H9 (cell line): ENCODE measurements at regions not wholly inside any gene's neighbourhood (a gene's known extent, or its start where the extent isn't known, plus 50 kb on each side); places are given as distances from the start of the nearest gene placed in this dataset.

Source experiments
- DNase-seq: peaks from one replicate; pipeline ENCODE4 v3.0.0-alpha.2; 2017
- H2AFZ ChIP-seq: one replicate; pipeline ENCODE4 v1.6.1; 2013; ENCODE audit warnings: mild to moderate bottlenecking, low read length, control low read depth, moderate library complexity
- H2AK5ac ChIP-seq: 2 replicates; pipeline ENCODE4 v1.6.1; 2013; ENCODE audit warnings: low read length, control low read depth, mixed read lengths; ENCODE audit not compliant: insufficient read length
- H2BK120ac ChIP-seq: one replicate; pipeline ENCODE4 v1.6.1; 2013; ENCODE audit warnings: low read depth, mild to moderate bottlenecking, low read length, control low read depth, inconsistent platforms; ENCODE audit not compliant: poor library complexity, severe bottlenecking
- H2BK12ac ChIP-seq: 2 replicates; pipeline ENCODE4 v1.6.1; 2013; ENCODE audit warnings: low read length, control low read depth, mixed read lengths, low read depth; ENCODE audit not compliant: insufficient read length
- H2BK15ac ChIP-seq: 2 replicates; pipeline ENCODE4 v1.6.1; 2013; ENCODE audit warnings: low read depth, low read length, control low read depth
- H2BK20ac ChIP-seq: one replicate; pipeline ENCODE4 v1.6.1; 2013; ENCODE audit warnings: low read depth, mild to moderate bottlenecking, low read length, control low read depth, inconsistent platforms; ENCODE audit not compliant: poor library complexity, severe bottlenecking
- H2BK5ac ChIP-seq: 2 replicates; pipeline ENCODE4 v1.6.1; 2013; ENCODE audit warnings: low read length, control low read depth, mixed read lengths; ENCODE audit not compliant: insufficient read length
- H3K14ac ChIP-seq: 2 replicates; pipeline ENCODE4 v1.6.1; 2013; ENCODE audit warnings: low read length, control low read depth; ENCODE audit not compliant: insufficient read depth
- H3K18ac ChIP-seq: 2 replicates; pipeline ENCODE4 v1.6.1; 2013; ENCODE audit warnings: low read depth, mild to moderate bottlenecking, mixed read lengths, low read length, control low read depth; ENCODE audit not compliant: insufficient read length
- H3K23ac ChIP-seq: 2 replicates; pipeline ENCODE4 v1.6.1; 2013; ENCODE audit warnings: low read length, control low read depth, mixed read lengths, low read depth; ENCODE audit not compliant: insufficient read length
- H3K23me2 ChIP-seq: 2 replicates; pipeline ENCODE4 v1.6.1; 2013; ENCODE audit warnings: low read depth, mild to moderate bottlenecking, mixed read lengths, low read length, control low read depth; ENCODE audit not compliant: insufficient read length, poor library complexity, severe bottlenecking
- H3K27ac ChIP-seq: 2 replicates; pipeline ENCODE4 v1.5.1; 2013; ENCODE audit warnings: low read length, control low read depth, mixed read lengths, low read depth; ENCODE audit not compliant: insufficient read length
- H3K27me3 ChIP-seq: 2 replicates; pipeline ENCODE4 v1.6.1; 2013; ENCODE audit warnings: low read length, control low read depth, inconsistent platforms; ENCODE audit not compliant: insufficient read depth
- H3K4ac ChIP-seq: 2 replicates; pipeline ENCODE4 v1.6.1; 2013; ENCODE audit warnings: low read depth, mild to moderate bottlenecking, control low read depth, inconsistent platforms, low read length, moderate library complexity
- H3K4me1 ChIP-seq: 2 replicates; pipeline ENCODE4 v1.6.1; 2013; ENCODE audit warnings: low read length, control low read depth, inconsistent platforms; ENCODE audit not compliant: insufficient read depth
- H3K4me2 ChIP-seq: 2 replicates; pipeline ENCODE4 v1.6.1; 2013; ENCODE audit warnings: low read length, control low read depth, mixed read lengths; ENCODE audit not compliant: insufficient read length, insufficient read depth
- H3K56ac ChIP-seq: 2 replicates; pipeline ENCODE4 v1.6.1; 2013; ENCODE audit warnings: low read depth, mild to moderate bottlenecking, mixed read lengths, low read length, control low read depth; ENCODE audit not compliant: insufficient read length
- H3K79me1 ChIP-seq: 2 replicates; pipeline ENCODE4 v1.6.1; 2013; ENCODE audit warnings: low read depth, mild to moderate bottlenecking, moderate library complexity, low read length, control low read depth, inconsistent platforms; ENCODE audit not compliant: insufficient read depth, poor library complexity, severe bottlenecking
- H3K79me2 ChIP-seq: 2 replicates; pipeline ENCODE4 v1.6.1; 2013; ENCODE audit warnings: low read length, control low read depth, inconsistent platforms; ENCODE audit not compliant: insufficient read depth
- H3K9ac ChIP-seq: 2 replicates; pipeline ENCODE4 v1.6.1; 2013; ENCODE audit warnings: low read length, control low read depth, mixed read lengths; ENCODE audit not compliant: insufficient read length; ENCODE audit errors: extremely low read depth
- H3K9me3 ChIP-seq: one replicate; pipeline ENCODE4 v1.6.1; 2013; ENCODE audit warnings: low read depth, low read length, inconsistent platforms; ENCODE audit not compliant: control insufficient read depth
- H3T11ph ChIP-seq: one replicate; pipeline ENCODE4 v1.6.1; 2013; ENCODE audit warnings: mild to moderate bottlenecking, low read length, control low read depth, inconsistent platforms
- H4K20me1 ChIP-seq: one replicate; pipeline ENCODE4 v1.6.1; 2013; ENCODE audit not compliant: control insufficient read depth, insufficient read length, insufficient read depth
- H4K5ac ChIP-seq: 2 replicates; pipeline ENCODE4 v1.6.1; 2013; ENCODE audit warnings: low read depth, mild to moderate bottlenecking, mixed read lengths, low read length, control low read depth; ENCODE audit not compliant: insufficient read length
- H4K8ac ChIP-seq: replicated peaks from 2 replicates; pipeline ENCODE4 v1.6.1; 2013; ENCODE audit warnings: low read length, control low read depth, mixed read lengths, low read depth; ENCODE audit not compliant: insufficient read length
- H4K91ac ChIP-seq: 2 replicates; pipeline ENCODE4 v1.6.1; 2013; ENCODE audit warnings: low read depth, mild to moderate bottlenecking, moderate library complexity, mixed read lengths, low read length, control low read depth; ENCODE audit not compliant: insufficient read length
- H3K27ac Mint-ChIP-seq, 3 experiments: 2 replicates in 2 of 3; 3 replicates in 1 of 3; pipeline ENCODE4 v1.8.0; 2020 to 2021; ENCODE audit warnings: mixed read lengths in 3 of 3, mild to moderate bottlenecking in 1 of 3, moderate library complexity in 1 of 3
- H3K27me3 Mint-ChIP-seq: 2 replicates; pipeline ENCODE4 v1.8.0; 2021; ENCODE audit warnings: low read depth, mild to moderate bottlenecking, moderate library complexity, mixed read lengths
- H3K36me3 Mint-ChIP-seq, 3 experiments: 2 replicates in 2 of 3; 3 replicates in 1 of 3; pipeline ENCODE4 v1.8.0; 2020 to 2021; ENCODE audit warnings: low read depth in 3 of 3, mixed read lengths in 3 of 3; ENCODE audit not compliant: insufficient read depth in 1 of 3
- H3K4me1 Mint-ChIP-seq, 2 experiments: 2 replicates each; pipeline ENCODE4 v1.8.0; 2020; ENCODE audit warnings: mixed read lengths in 2 of 2
- H3K4me3 Mint-ChIP-seq, 2 experiments: 2 replicates in 1 of 2; 3 replicates in 1 of 2; pipeline ENCODE4 v1.8.0; 2020 to 2021; ENCODE audit warnings: mild to moderate bottlenecking in 2 of 2, mixed read lengths in 2 of 2, moderate library complexity in 1 of 2
- H3K9me3 Mint-ChIP-seq, 2 experiments: 2 replicates in 1 of 2; 3 replicates in 1 of 2; pipeline ENCODE4 v1.8.0; 2020; ENCODE audit warnings: mild to moderate bottlenecking in 2 of 2, mixed read lengths in 2 of 2, moderate library complexity in 1 of 2
- WGBS: extraction: QIAGEN DNeasy Blood & Tissue Kit; methylation state at CpG from one replicate; pipeline ENCODE4 v1.1.7; 2013; ENCODE audit warnings: missing lambda C conversion rate, low lambda C conversion rate, mixed read lengths; ENCODE audit not compliant: insufficient read length; ENCODE audit errors: extremely low coverage; 5-methylcytosine and 5-hydroxymethylcytosine counted together
- TF ChIP-seq, protein P1 (sequence below): fragments of 200-600 bp; sonication (generic); conservative IDR thresholded peaks from 3 replicates; pipeline ENCODE4 v1.8.0; 2021; ENCODE audit warnings: antibody characterized with exemption, mild to moderate bottlenecking

DNA sequence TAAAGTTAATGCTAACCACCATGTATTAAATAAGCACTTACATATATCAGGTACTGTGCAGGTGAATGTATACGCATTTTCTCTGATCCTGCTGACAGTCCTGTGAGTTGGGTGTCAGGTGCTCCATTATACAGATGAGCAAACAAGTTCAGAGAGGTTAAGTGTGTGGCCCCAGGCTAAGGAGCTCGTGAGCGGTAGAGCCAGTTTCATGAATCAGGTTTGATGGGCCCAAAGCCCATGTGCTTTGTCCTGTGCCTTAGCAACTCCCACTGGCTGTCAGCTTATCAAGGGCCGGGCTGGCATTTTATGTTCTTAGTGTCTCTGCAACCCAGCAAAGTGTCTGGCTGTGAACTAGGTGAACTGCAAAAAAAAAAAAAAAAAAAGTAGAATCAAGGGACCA is 701.2 kb upstream of the TBX3 start:
- Histone ChIP-seq H2BK12ac (no peak overlapping the region), H3K79me2 (no peaks in the 10 kb centered on the region), H3K27ac (no peak overlapping the region), H3K4ac (no peak overlapping the region), H2BK20ac (no peak overlapping the region), H4K8ac (no peak overlapping the region), H3T11ph (no peak overlapping the region), H3K56ac (no peak overlapping the region), H2BK5ac (no peak overlapping the region), H3K23ac (no peak overlapping the region), H3K4me2 (no peak overlapping the region), H3K79me1 (no peaks in the 10 kb centered on the region), H3K18ac (no peak overlapping the region), H4K20me1 (no peaks in the 10 kb centered on the region), H3K23me2 (no peaks in the 10 kb centered on the region), H2BK120ac (no peak overlapping the region), H2AK5ac (no peak overlapping the region), H3K27me3 (no peaks in the 10 kb centered on the region), H2BK15ac (no peak overlapping the region), H4K91ac (no peak overlapping the region), H3K4me1 (no peaks in the 10 kb centered on the region), H2AFZ (no peak overlapping the region), H3K9me3 (no peaks in the 10 kb centered on the region), H4K5ac (no peak overlapping the region), H3K9ac (no peak overlapping the region), H3K14ac (no peak overlapping the region)
- Mint-ChIP-seq H3K4me1 (peaks cover 16 to 27% of the 10 kb centered on the region in 2 experiments), H3K36me3 (no peaks in the 10 kb centered on the region), H3K4me3 (no peak overlapping the region), H3K27ac (no peak overlapping the region), H3K9me3 (no peaks in the 10 kb centered on the region), H3K27me3 (peaks cover 3% of the 10 kb centered on the region)
- WGBS = no CpG with 5 or more reads among the region's 4 CpGs
- TF ChIP-seq, protein P1, sequence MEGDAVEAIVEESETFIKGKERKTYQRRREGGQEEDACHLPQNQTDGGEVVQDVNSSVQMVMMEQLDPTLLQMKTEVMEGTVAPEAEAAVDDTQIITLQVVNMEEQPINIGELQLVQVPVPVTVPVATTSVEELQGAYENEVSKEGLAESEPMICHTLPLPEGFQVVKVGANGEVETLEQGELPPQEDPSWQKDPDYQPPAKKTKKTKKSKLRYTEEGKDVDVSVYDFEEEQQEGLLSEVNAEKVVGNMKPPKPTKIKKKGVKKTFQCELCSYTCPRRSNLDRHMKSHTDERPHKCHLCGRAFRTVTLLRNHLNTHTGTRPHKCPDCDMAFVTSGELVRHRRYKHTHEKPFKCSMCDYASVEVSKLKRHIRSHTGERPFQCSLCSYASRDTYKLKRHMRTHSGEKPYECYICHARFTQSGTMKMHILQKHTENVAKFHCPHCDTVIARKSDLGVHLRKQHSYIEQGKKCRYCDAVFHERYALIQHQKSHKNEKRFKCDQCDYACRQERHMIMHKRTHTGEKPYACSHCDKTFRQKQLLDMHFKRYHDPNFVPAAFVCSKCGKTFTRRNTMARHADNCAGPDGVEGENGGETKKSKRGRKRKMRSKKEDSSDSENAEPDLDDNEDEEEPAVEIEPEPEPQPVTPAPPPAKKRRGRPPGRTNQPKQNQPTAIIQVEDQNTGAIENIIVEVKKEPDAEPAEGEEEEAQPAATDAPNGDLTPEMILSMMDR = no peak
- no peak for DNase-seq
